ENCODE measurements at regions not wholly inside any gene's neighbourhood (a gene's known extent, or its start where the extent isn't known, plus 50 kb on each side); places are given as distances from the start of the nearest gene placed in this dataset.

- TF ChIP-seq POLR2A (IDR thresholded peaks at IDR 0.05): no peak
- TF ChIP-seq EP300 (IDR thresholded peaks at IDR 0.05): no peak
- TF ChIP-seq, protein P1, sequence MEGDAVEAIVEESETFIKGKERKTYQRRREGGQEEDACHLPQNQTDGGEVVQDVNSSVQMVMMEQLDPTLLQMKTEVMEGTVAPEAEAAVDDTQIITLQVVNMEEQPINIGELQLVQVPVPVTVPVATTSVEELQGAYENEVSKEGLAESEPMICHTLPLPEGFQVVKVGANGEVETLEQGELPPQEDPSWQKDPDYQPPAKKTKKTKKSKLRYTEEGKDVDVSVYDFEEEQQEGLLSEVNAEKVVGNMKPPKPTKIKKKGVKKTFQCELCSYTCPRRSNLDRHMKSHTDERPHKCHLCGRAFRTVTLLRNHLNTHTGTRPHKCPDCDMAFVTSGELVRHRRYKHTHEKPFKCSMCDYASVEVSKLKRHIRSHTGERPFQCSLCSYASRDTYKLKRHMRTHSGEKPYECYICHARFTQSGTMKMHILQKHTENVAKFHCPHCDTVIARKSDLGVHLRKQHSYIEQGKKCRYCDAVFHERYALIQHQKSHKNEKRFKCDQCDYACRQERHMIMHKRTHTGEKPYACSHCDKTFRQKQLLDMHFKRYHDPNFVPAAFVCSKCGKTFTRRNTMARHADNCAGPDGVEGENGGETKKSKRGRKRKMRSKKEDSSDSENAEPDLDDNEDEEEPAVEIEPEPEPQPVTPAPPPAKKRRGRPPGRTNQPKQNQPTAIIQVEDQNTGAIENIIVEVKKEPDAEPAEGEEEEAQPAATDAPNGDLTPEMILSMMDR (IDR thresholded peaks at IDR 0.05): no peak
These were observed 89.7 kb upstream of the ERRFI1 start for GRCh38 chr1:8115769-8116167.

Measured in tibial nerve (tissue), 4 donors.